AG04450 (cell line): ENCODE measurements at regions not wholly inside any gene's neighbourhood (a gene's known extent, or its start where the extent isn't known, plus 50 kb on each side); places are given as distances from the start of the nearest gene placed in this dataset.

Source experiments
- CTCF ChIA-PET: fragments of 300-600, 350-600 bp; formaldehyde crosslinking; extraction: SDS; loops from one replicate; lab custom pipeline; 2022; ENCODE audit warnings: antibody characterized with exemption, inconsistent platforms; lab: Charles Lee
- POLR2A ChIA-PET: fragments of 350-600 bp; formaldehyde crosslinking; extraction: SDS; loops from one replicate; lab custom pipeline; 2021; ENCODE audit warnings: antibody characterized with exemption, inconsistent platforms; lab: Yijun Ruan, JAX
- DNase-seq: peaks from one replicate; pipeline ENCODE4 v3.0.0-alpha.2; 2011; ENCODE audit warnings: low read depth, low spot score
- H3K27ac ChIP-seq: one replicate; pipeline ENCODE4 v1.5.1; 2012; ENCODE audit warnings: low read depth, low read length, control low read depth
- H3K27me3 ChIP-seq: one replicate; pipeline ENCODE4 v1.6.0; 2012; ENCODE audit warnings: low read length; ENCODE audit not compliant: control insufficient read depth, insufficient read depth
- H3K4me3 ChIP-seq: 2 replicates; pipeline ENCODE4 v1.5.1; 2011; ENCODE audit warnings: mild to moderate bottlenecking, low read depth, low read length, control low read depth
- H3K9me3 ChIP-seq: 2 replicates; pipeline ENCODE4 v1.5.1; 2012; ENCODE audit warnings: low read length; ENCODE audit not compliant: control insufficient read depth, insufficient read depth
- CTCF ChIP-seq: IDR thresholded peaks from 2 replicates; pipeline ENCODE4 v1.5.1; 2011; ENCODE audit warnings: low read depth, low read length, control low read depth, inconsistent platforms

DNA sequence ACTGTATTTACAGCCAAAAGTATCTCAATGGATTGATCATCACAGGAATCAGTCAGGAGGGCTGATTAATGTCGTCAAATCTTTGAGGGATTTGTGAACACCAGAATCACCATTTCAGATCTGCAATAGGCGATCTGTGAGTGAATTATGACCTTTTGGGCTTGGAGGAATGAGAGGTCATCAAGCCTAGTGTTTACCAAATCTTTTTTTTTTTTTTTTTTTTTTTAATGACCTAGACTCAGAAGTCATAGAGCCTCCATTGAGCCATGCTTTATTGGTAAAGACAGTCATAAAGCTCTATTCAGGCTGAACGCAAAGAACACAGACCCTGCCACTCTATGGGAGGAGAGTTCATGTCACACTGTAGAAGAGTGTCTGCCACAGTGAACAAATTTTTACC, 97.7 kb downstream of the SOCS6 start:
- H3K27ac ChIP-seq, result no peak overlapping the region
- H3K9me3 ChIP-seq, result no peaks in the 10 kb centered on the region; the same call in 1 of the 2 replicates
- TF ChIP-seq CTCF, result no peak
- ChIA-PET CTCF (no interaction called here), POLR2A (no interaction called here)
- DNase-seq, result no peak
- H3K27me3 ChIP-seq, result no peaks in the 10 kb centered on the region
- no peak overlapping the region for H3K4me3 ChIP-seq

GRCh38 chr18:70385474-70385873, 96.6 kb downstream of the SOCS6 start:
- H3K27ac ChIP-seq, result no peak overlapping the region
- no peaks in the 10 kb centered on the region; the same call in 1 of the 2 replicates for H3K9me3 ChIP-seq
- no peak for DNase-seq
- CTCF ChIA-PET, result no interaction called here
- POLR2A ChIA-PET, result interaction anchor here (0.6 kb wide), 1 partner anchor 49 kb away, joined by 4 read pairs; no protein-coding TSS in a partner anchor
- H3K27me3 ChIP-seq, result no peaks in the 10 kb centered on the region
- H3K4me3 ChIP-seq, result no peak overlapping the region
- TF ChIP-seq CTCF, result no peak

- Histone ChIP-seq H3K4me3 (no peak overlapping the region), H3K27me3 (no peaks in the 10 kb centered on the region), H3K9me3 (no peaks in the 10 kb centered on the region; the same call in 1 of the 2 replicates), H3K27ac (peak overlapping the region; percentile 57)
- ChIA-PET POLR2A (interaction anchor here (1.0 kb wide), 1 partner anchor 38 kb away, joined by 7 read pairs; no protein-coding TSS in a partner anchor), CTCF (no interaction called here)
- peak; percentile 37 for DNase-seq
- no peak for TF ChIP-seq CTCF
Observed at GRCh38 chr18:70384181-70384790, 95.4 kb downstream of the SOCS6 start.

DNA sequence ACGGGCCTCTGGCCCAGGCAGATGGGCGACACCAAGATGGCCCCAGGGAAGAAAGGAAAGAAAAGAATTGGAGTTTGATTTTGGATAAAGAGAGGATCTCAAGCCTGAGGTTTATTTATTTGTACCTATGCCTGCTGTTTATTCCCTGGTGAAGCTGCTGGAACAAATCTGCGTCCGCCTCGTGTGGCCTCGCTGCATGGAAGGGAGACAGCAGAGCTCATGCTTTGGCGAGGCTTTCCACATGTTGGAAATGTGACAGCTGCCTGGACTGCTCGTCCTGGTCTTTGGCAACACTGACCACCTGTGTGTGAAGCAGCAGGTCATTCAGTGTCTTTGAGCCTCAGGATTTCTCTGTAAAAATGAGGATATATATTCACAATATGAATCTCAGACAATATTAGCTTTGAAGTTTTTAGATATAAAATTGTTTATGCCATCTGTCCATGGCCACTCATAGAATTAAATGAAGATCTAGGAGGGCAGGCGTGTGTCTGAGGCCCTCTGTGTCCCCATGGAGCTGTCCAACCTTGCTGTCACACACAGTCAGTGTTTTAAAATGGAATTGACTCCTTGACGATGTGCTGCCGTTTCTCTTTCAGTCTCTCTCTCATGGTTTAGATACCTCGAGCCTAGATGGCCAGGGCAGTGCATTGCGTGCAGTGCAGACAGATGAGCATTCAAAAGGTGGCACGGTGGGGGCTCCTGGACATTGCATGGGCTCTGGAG, 94.3 kb downstream of the SOCS6 start:
- Histone ChIP-seq H3K9me3 (no peaks in the 10 kb centered on the region), H3K27ac (no peak overlapping the region), H3K27me3 (no peaks in the 10 kb centered on the region), H3K4me3 (no peak overlapping the region)
- no peak for TF ChIP-seq CTCF
- CTCF ChIA-PET, result no interaction called here
- POLR2A ChIA-PET, result no interaction called here
- no peak for DNase-seq

- POLR2A ChIA-PET, result no interaction called here
- Histone ChIP-seq H3K9me3 (no peaks in the 10 kb centered on the region), H3K27me3 (no peaks in the 10 kb centered on the region), H3K27ac (no peak overlapping the region), H3K4me3 (no peak overlapping the region)
- no peak for TF ChIP-seq CTCF
- CTCF ChIA-PET, result no interaction called here
- no peak for DNase-seq
Observed at GRCh38 chr18:70382017-70382416, 93.2 kb downstream of the SOCS6 start.
